SU-DHL-6 (cell line): ENCODE measurements at regions not wholly inside any gene's neighbourhood (a gene's known extent, or its start where the extent isn't known, plus 50 kb on each side); places are given as distances from the start of the nearest gene placed in this dataset.
"Not testable (repeated sequence)": the region's sequence is repeated elsewhere in the genome, so short reads cannot be mapped to it uniquely, and the experiment has no call there.

ENCODE experiments used
- H2AFZ ChIP-seq: fragments of 200-600 bp; sonication (generic); 2 replicates; pipeline ENCODE4 v1.6.1; 2014; ENCODE audit warnings: low read depth, mild to moderate bottlenecking, moderate library complexity, mixed read lengths, antibody characterized with exemption, low read length; ENCODE audit not compliant: severe bottlenecking
- H3F3A ChIP-seq: fragments of 200-600 bp; shearing (Covaris generic); 2 replicates; pipeline ENCODE4 v1.6.0; 2016; ENCODE audit warnings: antibody characterized with exemption, mild to moderate bottlenecking; ENCODE audit not compliant: insufficient read depth
- H3K27ac ChIP-seq: fragments of 200-600 bp; sonication (generic); 2 replicates; pipeline ENCODE4 v1.5.1; 2016; ENCODE audit warnings: low read depth, mild to moderate bottlenecking, low read length, moderate library complexity, mixed read lengths
- H3K27me3 ChIP-seq: fragments of 200-600 bp; sonication (generic), shearing (Covaris generic); 2 replicates; pipeline ENCODE4 v1.6.0; 2014; ENCODE audit warnings: mild to moderate bottlenecking, low read length
- H3K36me3 ChIP-seq: fragments of 200-600 bp; sonication (generic); 2 replicates; pipeline ENCODE4 v1.6.1; 2014; ENCODE audit warnings: mild to moderate bottlenecking, low read length, mixed read lengths
- H3K4me2 ChIP-seq: fragments of 300-600, 200-600 bp; shearing (Covaris generic), sonication (generic); 2 replicates; pipeline ENCODE4 v1.6.0; 2014; ENCODE audit warnings: low read length, low read depth, mild to moderate bottlenecking; ENCODE audit not compliant: poor library complexity, severe bottlenecking
- H3K4me3 ChIP-seq: fragments of 200-600 bp; sonication (generic); 2 replicates; pipeline ENCODE4 v1.5.1; 2014; ENCODE audit warnings: antibody characterized with exemption, low read length, mild to moderate bottlenecking, mixed read lengths; ENCODE audit not compliant: insufficient read depth, poor library complexity, severe bottlenecking
- H3K79me2 ChIP-seq: fragments of 200-600 bp; sonication (generic); 2 replicates; pipeline ENCODE4 v1.6.1; 2014; ENCODE audit warnings: mild to moderate bottlenecking, low read length, moderate library complexity; ENCODE audit not compliant: insufficient read depth
- H3K9ac ChIP-seq: fragments of 200-600 bp; sonication (generic); 2 replicates; pipeline ENCODE4 v1.7.0; 2014; ENCODE audit warnings: mild to moderate bottlenecking, low read length
- H3K9me2 ChIP-seq: fragments of 200-600 bp; sonication (generic); replicated peaks from 2 replicates; pipeline ENCODE4 v1.6.1; 2014; ENCODE audit warnings: low read length; ENCODE audit not compliant: insufficient read depth
- H3K9me3 ChIP-seq: fragments of 200-600 bp; sonication (generic); 2 replicates; pipeline ENCODE4 v1.6.1; 2014; ENCODE audit warnings: low read length, mixed read lengths; ENCODE audit not compliant: insufficient read depth
- H4K20me1 ChIP-seq: fragments of 200-600 bp; sonication (generic); 2 replicates; pipeline ENCODE4 v1.6.1; 2014; ENCODE audit warnings: low read depth, mild to moderate bottlenecking, antibody characterized with exemption, low read length, moderate library complexity, mixed read lengths
- CTCF ChIP-seq: fragments of 200-600 bp; sonication (generic); IDR thresholded peaks from one replicate; pipeline ENCODE4 v1.5.1; 2017; ENCODE audit warnings: antibody characterized with exemption, mild to moderate bottlenecking, low read length, moderate library complexity; ENCODE audit not compliant: insufficient read depth, poor library complexity, severe bottlenecking
- EZH2phosphoT487 ChIP-seq: fragments of 200-600 bp; sonication (generic), shearing (Covaris generic); conservative IDR thresholded peaks from 2 replicates; pipeline ENCODE4 v1.6.1; 2018; ENCODE audit warnings: mild to moderate bottlenecking, antibody characterized with exemption, low read length, moderate library complexity, mixed read lengths

- no peak for TF ChIP-seq CTCF
- no peak for TF ChIP-seq EZH2phosphoT487
- Histone ChIP-seq H3K4me2 (no peak overlapping the region), H3K27me3 (no peaks in the 10 kb centered on the region), H3K4me3 (no peak overlapping the region), H3K36me3 (no peaks in the 10 kb centered on the region), H3K9ac (no peak overlapping the region), H3K79me2 (no peaks in the 10 kb centered on the region), H3K9me2 (no peaks in the 10 kb centered on the region), H2AFZ (no peak overlapping the region), H3K27ac (no peak overlapping the region), H3K9me3 (no peaks in the 10 kb centered on the region), H4K20me1 (no peaks in the 10 kb centered on the region), H3F3A (no peaks in the 10 kb centered on the region)
Observed at GRCh38 chr12:78290606-78291345, 460.1 kb downstream of the NAV3 start.

GRCh38 chr12:78293059-78293686, 462.5 kb downstream of the NAV3 start:
- H4K20me1 ChIP-seq, result no peaks in the 10 kb centered on the region
- H3K9me2 ChIP-seq, result no peaks in the 10 kb centered on the region
- no peak overlapping the region for H3K27ac ChIP-seq
- no peaks in the 10 kb centered on the region for H3K9me3 ChIP-seq
- TF ChIP-seq EZH2phosphoT487 (no peak), CTCF (no peak)
- no peak overlapping the region for H3K9ac ChIP-seq
- no peaks in the 10 kb centered on the region for H3K79me2 ChIP-seq
- no peaks in the 10 kb centered on the region for H3K36me3 ChIP-seq
- H3K4me3 ChIP-seq, result no peak overlapping the region
- no peaks in the 10 kb centered on the region for H3K27me3 ChIP-seq
- H3F3A ChIP-seq, result no peaks in the 10 kb centered on the region
- H2AFZ ChIP-seq, result no peak overlapping the region
- H3K4me2 ChIP-seq, result no peak overlapping the region

- not testable (repeated sequence) for H2AFZ ChIP-seq, H3K27ac ChIP-seq, H3K9ac ChIP-seq, H3F3A ChIP-seq, H3K9me2 ChIP-seq, H3K9me3 ChIP-seq, H3K79me2 ChIP-seq, H3K4me2 ChIP-seq, H3K4me3 ChIP-seq, H4K20me1 ChIP-seq, H3K27me3 ChIP-seq, H3K36me3 ChIP-seq
Observed at GRCh38 chr12:78301282-78301681, 470.6 kb downstream of the NAV3 start.

GRCh38 chr12:78305808-78306207, 475.1 kb downstream of the NAV3 start:
- Histone ChIP-seq H3K4me3 (no peak overlapping the region), H3K27ac (no peak overlapping the region), H4K20me1 (no peaks in the 10 kb centered on the region), H3K9ac (no peak overlapping the region), H3K27me3 (no peaks in the 10 kb centered on the region; the same call in 1 of the 2 replicates), H3K4me2 (no peak overlapping the region), H3K36me3 (no peaks in the 10 kb centered on the region), H2AFZ (no peak overlapping the region), H3K9me2 (no peaks in the 10 kb centered on the region), H3K9me3 (no peaks in the 10 kb centered on the region), H3F3A (no peaks in the 10 kb centered on the region), H3K79me2 (no peaks in the 10 kb centered on the region)
- TF ChIP-seq CTCF, result no peak
- no peak for TF ChIP-seq EZH2phosphoT487
